Mesenchymal stem cell (in vitro differentiated cells and primary cell): ENCODE measurements at regions not wholly inside any gene's neighbourhood (a gene's known extent, or its start where the extent isn't known, plus 50 kb on each side); places are given as distances from the start of the nearest gene placed in this dataset.
"Not testable (repeated sequence)": the region's sequence is repeated elsewhere in the genome, so short reads cannot be mapped to it uniquely, and the experiment has no call there.

Source experiments
- DNase-seq: peaks from one replicate; pipeline ENCODE4 v3.0.0-alpha.2; 2013
- H2AFZ ChIP-seq: one replicate; pipeline ENCODE4 v1.6.1; 2013; ENCODE audit warnings: low read depth, mild to moderate bottlenecking, control low read depth, inconsistent platforms, low read length, moderate library complexity
- H2AK5ac ChIP-seq: 2 replicates; pipeline ENCODE4 v1.6.1; 2013; ENCODE audit warnings: low read length, moderate library complexity, mild to moderate bottlenecking, inconsistent platforms; ENCODE audit not compliant: severe bottlenecking
- H2BK120ac ChIP-seq: one replicate; pipeline ENCODE4 v1.6.1; 2013; ENCODE audit warnings: low read depth, mild to moderate bottlenecking, inconsistent platforms, low read length, moderate library complexity
- H2BK12ac ChIP-seq, 2 experiments: one replicate each; pipeline ENCODE4 v1.6.1; 2013; ENCODE audit warnings: inconsistent platforms in 2 of 2, low read length in 2 of 2, mild to moderate bottlenecking in 2 of 2, moderate library complexity in 2 of 2, control low read depth in 1 of 2
- H2BK15ac ChIP-seq: one replicate; pipeline ENCODE4 v1.6.1; 2013; ENCODE audit warnings: mild to moderate bottlenecking, low read depth, inconsistent platforms; ENCODE audit not compliant: poor library complexity, severe bottlenecking
- H2BK5ac ChIP-seq: 2 replicates; pipeline ENCODE4 v1.6.1; 2013; ENCODE audit warnings: low read depth, mild to moderate bottlenecking, low read length, control low read depth, inconsistent platforms; ENCODE audit not compliant: poor library complexity, severe bottlenecking
- H3K14ac ChIP-seq, 2 experiments: one replicate each; pipeline ENCODE4 v1.6.1; 2013; ENCODE audit warnings: inconsistent platforms in 2 of 2, low read length in 2 of 2, control low read depth in 1 of 2, mild to moderate bottlenecking in 1 of 2, moderate library complexity in 1 of 2
- H3K18ac ChIP-seq, 2 experiments: one replicate each; pipeline ENCODE4 v1.6.1; 2013; ENCODE audit warnings: inconsistent platforms in 2 of 2, low read length in 2 of 2, control low read depth in 1 of 2, low read depth in 1 of 2, mild to moderate bottlenecking in 1 of 2
- H3K23ac ChIP-seq, 2 experiments: one replicate each; pipeline ENCODE4 v1.6.1; 2013; ENCODE audit warnings: inconsistent platforms in 2 of 2, low read length in 2 of 2, mild to moderate bottlenecking in 2 of 2, moderate library complexity in 2 of 2, control low read depth in 1 of 2
- H3K27ac ChIP-seq: 2 replicates; pipeline ENCODE4 v1.5.1; 2013; ENCODE audit warnings: mild to moderate bottlenecking, moderate library complexity, low read length, control low read depth, inconsistent platforms; ENCODE audit not compliant: poor library complexity, severe bottlenecking
- H3K27me3 ChIP-seq, 2 experiments: 2 replicates each; pipeline versions ENCODE4 v1.6.1 to v1.7.0; 2013; ENCODE audit warnings: low read length in 2 of 2, mild to moderate bottlenecking in 2 of 2, moderate library complexity in 2 of 2, control low read depth in 1 of 2, inconsistent platforms in 1 of 2; ENCODE audit not compliant: control insufficient read depth in 1 of 2, insufficient read depth in 1 of 2
- H3K36me3 ChIP-seq, 2 experiments: 2 replicates each; pipeline versions ENCODE4 v1.6.1 to v1.7.0; 2013; ENCODE audit warnings: low read length in 2 of 2, control low read depth in 1 of 2, inconsistent platforms in 1 of 2, low read depth in 1 of 2, mild to moderate bottlenecking in 1 of 2; ENCODE audit not compliant: insufficient read depth in 2 of 2, control insufficient read depth in 1 of 2
- H3K4ac ChIP-seq, 2 experiments: one replicate each; pipeline ENCODE4 v1.6.1; 2013; ENCODE audit warnings: inconsistent platforms in 2 of 2, low read length in 2 of 2, mild to moderate bottlenecking in 2 of 2, moderate library complexity in 2 of 2, control low read depth in 1 of 2, low read depth in 1 of 2
- H3K4me1 ChIP-seq: 2 replicates; pipeline ENCODE4 v1.6.1; 2013; ENCODE audit warnings: low read depth, low read length, control low read depth; ENCODE audit not compliant: control insufficient read depth, insufficient read depth
- H3K4me2 ChIP-seq: 2 replicates; pipeline ENCODE4 v1.6.1; 2013; ENCODE audit warnings: low read length, mild to moderate bottlenecking, inconsistent platforms; ENCODE audit not compliant: poor library complexity, severe bottlenecking
- H3K4me3 ChIP-seq, 2 experiments: 2 replicates each; pipeline versions ENCODE4 v1.5.1 to v1.7.0; 2013; ENCODE audit warnings: low read length in 2 of 2, mild to moderate bottlenecking in 2 of 2, control low read depth in 1 of 2, low read depth in 1 of 2; ENCODE audit not compliant: insufficient read depth in 1 of 2
- H3K79me1 ChIP-seq: replicated peaks from 2 replicates; pipeline ENCODE4 v1.6.1; 2013; ENCODE audit warnings: mild to moderate bottlenecking, control low read depth, low read length, inconsistent platforms; ENCODE audit not compliant: poor library complexity, severe bottlenecking
- H3K9ac ChIP-seq: 2 replicates; pipeline ENCODE4 v1.7.0; 2013; ENCODE audit warnings: mild to moderate bottlenecking, low read length, moderate library complexity
- H3K9me3 ChIP-seq: 2 replicates; pipeline ENCODE4 v1.7.0; 2013; ENCODE audit warnings: mild to moderate bottlenecking, low read length; ENCODE audit not compliant: control insufficient read depth
- H4K8ac ChIP-seq: one replicate; pipeline ENCODE4 v1.6.1; 2013; ENCODE audit warnings: inconsistent platforms, mild to moderate bottlenecking, low read length, moderate library complexity
- H4K91ac ChIP-seq: one replicate; pipeline ENCODE4 v1.6.1; 2013; ENCODE audit warnings: mild to moderate bottlenecking, low read length, inconsistent platforms
- WGBS: methylation state at CpG from one replicate; pipeline ENCODE4 v1.1.7; 2013; ENCODE audit warnings: mixed read lengths; 5-methylcytosine and 5-hydroxymethylcytosine counted together

DNA sequence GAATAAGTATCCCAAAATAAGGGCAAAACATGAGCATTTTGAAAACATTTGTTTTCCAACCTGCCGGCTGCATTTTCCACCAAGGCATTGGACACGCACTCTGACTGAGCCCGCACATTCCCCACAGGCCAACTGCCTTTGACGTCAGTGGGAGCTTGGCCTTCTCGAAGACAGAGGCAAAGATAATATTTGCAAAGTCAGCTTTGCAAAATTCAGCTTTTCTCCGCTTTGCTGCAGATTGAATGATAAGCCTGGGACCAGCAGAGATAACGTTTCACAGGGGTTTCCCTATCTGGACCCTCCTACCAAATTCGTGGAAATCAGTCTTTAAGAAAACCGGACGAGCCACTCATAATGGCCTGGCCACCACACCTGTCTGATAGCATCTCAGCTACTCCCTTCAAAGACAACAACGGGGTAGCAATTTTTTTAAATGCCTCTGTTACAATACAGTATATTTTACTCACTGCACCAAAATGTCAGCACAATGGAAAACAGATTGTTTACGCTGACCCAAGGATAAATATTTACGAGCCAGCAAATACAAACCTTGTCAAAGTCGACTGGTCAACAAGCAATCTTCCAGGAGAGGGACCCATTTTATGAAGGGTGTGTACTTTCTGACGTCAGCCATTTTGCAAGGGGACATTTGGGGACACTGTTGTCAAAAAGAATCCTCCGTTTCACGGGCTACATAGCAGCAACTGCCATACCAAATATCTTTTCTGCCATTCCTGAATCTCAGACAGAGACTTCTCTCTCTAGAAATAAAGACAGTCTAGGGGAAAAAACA lies 100.5 kb downstream of the TFAP2A start:
- Histone ChIP-seq H3K79me1 (no peaks in the 10 kb centered on the region), H2BK120ac (no peak overlapping the region), H3K9me3 (peaks cover 6% of the 10 kb centered on the region), H2BK12ac (no peak overlapping the region), H4K91ac (no peak overlapping the region), H4K8ac (no peak overlapping the region), H3K14ac (no peak overlapping the region), H2AK5ac (no peak overlapping the region), H3K4me3 (no peak overlapping the region), H2BK15ac (peak overlapping the region; percentile 52), H2BK5ac (no peak overlapping the region), H3K4me1 (no peaks in the 10 kb centered on the region), H3K27ac (no peak overlapping the region), H3K27me3 (no peaks in the 10 kb centered on the region), H3K4me2 (no peak overlapping the region), H3K36me3 (no peaks in the 10 kb centered on the region), H2AFZ (no peak overlapping the region), H3K18ac (no peak overlapping the region), H3K4ac (no peak overlapping the region), H3K23ac (no peak overlapping the region), H3K9ac (no peak overlapping the region)
- DNase-seq: no peak
- WGBS: 75% methylated on average over 15 of the region's 17 CpGs

DNA sequence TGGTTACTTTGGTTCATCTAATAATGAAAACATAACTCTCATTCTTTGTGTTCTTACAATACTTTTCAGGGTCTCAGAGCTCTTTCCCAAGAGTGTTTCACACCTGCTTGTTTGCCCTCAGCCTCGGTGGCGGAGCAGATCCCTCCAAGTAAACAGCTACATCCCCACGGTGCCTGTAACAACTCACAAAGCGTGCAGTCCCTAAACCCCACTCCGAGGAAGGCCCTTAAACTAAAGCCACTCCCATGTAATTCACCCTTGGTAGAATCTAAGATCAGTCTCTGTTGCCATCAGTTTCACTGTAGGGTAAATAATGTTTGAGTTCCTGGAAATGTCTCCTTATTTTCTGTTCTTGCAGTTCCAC lies 101.1 kb downstream of the TFAP2A start:
- Histone ChIP-seq H3K4me2 (no peak overlapping the region), H3K36me3 (no peaks in the 10 kb centered on the region), H3K9me3 (peaks cover 4% of the 10 kb centered on the region)

DNA sequence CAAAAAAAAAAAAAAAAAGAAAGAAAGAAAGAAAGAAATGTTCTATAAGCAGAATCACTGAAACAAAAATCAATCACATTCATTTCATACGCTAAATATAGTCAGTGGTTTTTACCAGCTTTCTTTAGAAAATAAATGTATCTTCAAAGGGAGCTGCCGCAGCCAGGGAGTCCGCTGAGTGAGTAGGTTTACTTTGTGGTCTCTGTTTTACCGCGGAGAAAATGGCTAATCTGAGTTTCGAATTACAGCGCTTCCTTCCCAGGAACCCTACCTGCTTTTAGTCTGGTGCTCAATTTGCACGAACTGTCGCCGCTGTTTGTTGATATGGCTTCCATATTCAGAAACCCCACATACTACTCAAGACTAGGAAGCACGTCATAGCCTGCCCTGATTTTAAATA lies 102.4 kb downstream of the TFAP2A start:
- no peaks in the 10 kb centered on the region for H3K79me1 ChIP-seq
- no peaks in the 10 kb centered on the region for H3K27me3 ChIP-seq
- no peak overlapping the region for H3K23ac ChIP-seq
- no peak overlapping the region for H4K8ac ChIP-seq
- H3K9ac ChIP-seq: no peak overlapping the region
- H3K14ac ChIP-seq: no peak overlapping the region
- H3K18ac ChIP-seq: no peak overlapping the region
- H3K4me3 ChIP-seq: no peak overlapping the region
- H2AK5ac ChIP-seq: no peak overlapping the region
- H3K4ac ChIP-seq: no peak overlapping the region
- no peak overlapping the region for H2BK120ac ChIP-seq
- H3K36me3 ChIP-seq: no peaks in the 10 kb centered on the region
- H3K27ac ChIP-seq: no peak overlapping the region
- no peaks in the 10 kb centered on the region for H3K4me1 ChIP-seq
- H2BK15ac ChIP-seq: no peak overlapping the region
- H3K9me3 ChIP-seq: no peaks in the 10 kb centered on the region
- no peak for DNase-seq
- H3K4me2 ChIP-seq: no peak overlapping the region
- no peak overlapping the region for H2BK5ac ChIP-seq
- H4K91ac ChIP-seq: no peak overlapping the region
- 64% methylated on average over 9 of the region's 11 CpGs for WGBS
- no peak overlapping the region for H2AFZ ChIP-seq
- no peak overlapping the region for H2BK12ac ChIP-seq

More for the DNA sequence above, 101.1 kb downstream of the TFAP2A start:
- Histone ChIP-seq H3K14ac (no peak overlapping the region), H4K8ac (no peak overlapping the region), H2BK5ac (no peak overlapping the region), H3K27ac (no peak overlapping the region), H2BK120ac (no peak overlapping the region), H3K23ac (no peak overlapping the region), H3K79me1 (no peaks in the 10 kb centered on the region), H3K18ac (no peak overlapping the region), H2BK15ac (no peak overlapping the region), H3K4ac (no peak overlapping the region), H3K4me3 (no peak overlapping the region), H4K91ac (no peak overlapping the region), H3K9ac (no peak overlapping the region), H3K4me1 (no peaks in the 10 kb centered on the region), H2AFZ (no peak overlapping the region), H2AK5ac (no peak overlapping the region), H2BK12ac (no peak overlapping the region), H3K27me3 (no peaks in the 10 kb centered on the region)
- DNase-seq: no peak
- 69% methylated on average over 3 of the region's 5 CpGs for WGBS

- H3K9ac ChIP-seq, H3K27ac ChIP-seq, H3K4me3 ChIP-seq, H3K79me1 ChIP-seq, H3K4me2 ChIP-seq, H2AFZ ChIP-seq, H3K23ac ChIP-seq, H3K18ac ChIP-seq, H2BK12ac ChIP-seq, H3K14ac ChIP-seq, H2BK15ac ChIP-seq, H2BK5ac ChIP-seq, H3K4ac ChIP-seq, DNase-seq, H3K9me3 ChIP-seq, H4K8ac ChIP-seq, H3K36me3 ChIP-seq, H3K27me3 ChIP-seq, H2AK5ac ChIP-seq, H3K4me1 ChIP-seq, H2BK120ac ChIP-seq, H4K91ac ChIP-seq: not testable (repeated sequence)
- 92% methylated on average over 10 of the region's 14 CpGs for WGBS
Observed at GRCh38 chr6:10311546-10312405, 103.1 kb downstream of the TFAP2A start.
